HG03565 (cell line): ENCODE measurements at regions not wholly inside any gene's neighbourhood (a gene's known extent, or its start where the extent isn't known, plus 50 kb on each side); places are given as distances from the start of the nearest gene placed in this dataset.
A peak's percentile ranks its signal among the peaks of the same experiment; 100 is the strongest.

Experiments
- ATAC-seq: cut with Tn5 transposase; IDR thresholded peaks from one replicate; pipeline ENCODE4 v1.9.1; 2021; ENCODE audit warnings: mild to moderate bottlenecking, moderate library complexity; ENCODE audit not compliant: unreplicated experiment

DNA sequence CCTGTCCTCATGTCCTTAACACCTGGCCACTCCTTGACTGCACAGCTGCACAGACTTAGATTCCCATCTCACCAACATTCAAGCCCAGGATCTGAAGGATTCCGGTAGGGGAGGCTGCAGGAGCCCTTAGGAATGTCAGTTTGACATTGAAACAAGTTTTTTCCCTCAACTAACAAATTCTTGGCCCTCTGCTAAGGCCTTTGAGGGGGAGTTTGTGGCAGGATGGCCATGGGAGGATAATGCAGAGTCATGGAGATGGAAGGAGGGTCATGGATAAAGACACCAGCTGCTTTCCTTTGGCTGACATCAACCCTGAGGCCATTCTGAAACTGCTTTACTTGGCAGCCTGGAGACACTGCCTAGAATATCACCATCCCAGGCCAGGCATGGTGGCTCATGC, 63.4 kb upstream of the PPP2R5A start:
- ATAC-seq: no peak

GRCh38 chr1:212224102-212224501, 61.1 kb upstream of the PPP2R5A start:
- ATAC-seq: no peak

- no peak for ATAC-seq
These were observed 59.8 kb upstream of the PPP2R5A start for GRCh38 chr1:212225416-212225815.

DNA sequence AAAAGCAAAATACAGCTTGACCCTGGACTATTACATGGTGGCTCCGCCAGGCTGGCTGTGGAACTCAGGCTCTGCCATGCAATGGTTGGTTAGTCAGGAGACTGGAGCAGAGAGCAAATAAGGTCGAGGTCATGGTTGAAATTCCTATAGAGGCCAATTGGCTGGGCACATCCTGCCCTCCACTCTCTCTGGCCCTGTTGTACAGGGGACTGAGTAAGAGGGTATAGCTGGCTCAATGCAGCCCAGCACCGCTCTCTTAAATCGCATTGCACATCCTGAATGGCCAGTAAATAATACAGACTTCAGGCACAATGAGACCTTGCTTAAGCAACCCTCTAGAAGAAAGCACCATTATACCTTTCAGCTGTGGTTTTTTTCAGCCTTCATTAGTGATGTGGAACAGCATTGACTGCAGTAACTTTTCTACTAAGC, 59.3 kb upstream of the PPP2R5A start:
- ATAC-seq: no peak

DNA sequence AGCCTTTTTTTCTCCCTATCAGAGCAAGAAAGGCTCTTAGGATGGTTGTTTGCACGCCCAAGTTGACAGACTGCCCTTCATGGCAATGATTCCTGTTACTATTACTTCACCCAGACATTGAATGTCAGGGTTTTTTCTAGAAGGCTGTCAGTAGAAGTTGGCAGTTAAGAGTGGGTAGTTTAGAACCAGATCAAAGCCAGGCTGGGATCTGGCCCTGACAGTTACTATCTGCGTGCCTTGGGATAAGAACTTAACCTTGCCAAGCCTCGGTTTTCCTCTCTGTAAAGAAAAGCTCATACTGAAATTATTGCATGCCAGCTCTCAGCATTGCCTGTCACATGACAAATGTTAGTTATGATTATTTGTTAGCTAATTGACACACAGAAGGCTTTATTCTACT, 58.7 kb upstream of the PPP2R5A start:
- ATAC-seq: no peak

- no peak for ATAC-seq
These were observed 57.1 kb upstream of the PPP2R5A start for GRCh38 chr1:212228076-212228475.

DNA sequence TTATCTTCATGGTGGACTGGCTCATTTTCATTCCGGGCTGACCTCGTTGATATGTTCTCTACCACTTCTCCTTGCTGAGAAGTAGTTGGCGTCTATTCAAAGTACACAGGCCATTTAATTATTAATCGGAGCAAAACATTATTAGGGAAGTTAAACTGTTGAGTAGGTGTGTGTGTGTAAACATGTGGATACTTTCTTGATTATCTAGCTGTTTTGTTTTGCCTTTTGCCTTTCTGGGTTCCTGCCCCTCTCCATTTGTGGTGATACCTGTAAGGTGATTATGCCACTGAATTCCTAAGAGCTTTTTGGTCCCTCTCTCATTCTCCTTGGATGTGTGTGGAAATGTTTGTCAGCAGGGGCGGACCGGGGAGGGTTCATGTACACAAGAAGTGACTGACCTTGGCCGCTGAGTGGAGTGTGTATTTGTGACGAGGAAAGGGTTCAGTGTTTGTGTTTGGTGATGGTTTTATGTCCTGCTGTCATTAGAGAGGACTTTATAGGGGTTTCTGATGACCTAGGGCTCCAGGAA, 56.6 kb upstream of the PPP2R5A start:
- no peak for ATAC-seq

- ATAC-seq: no peak
These were observed 55.6 kb upstream of the PPP2R5A start for GRCh38 chr1:212229654-212230053.

GRCh38 chr1:212230329-212230728, 54.9 kb upstream of the PPP2R5A start:
- no peak for ATAC-seq

DNA sequence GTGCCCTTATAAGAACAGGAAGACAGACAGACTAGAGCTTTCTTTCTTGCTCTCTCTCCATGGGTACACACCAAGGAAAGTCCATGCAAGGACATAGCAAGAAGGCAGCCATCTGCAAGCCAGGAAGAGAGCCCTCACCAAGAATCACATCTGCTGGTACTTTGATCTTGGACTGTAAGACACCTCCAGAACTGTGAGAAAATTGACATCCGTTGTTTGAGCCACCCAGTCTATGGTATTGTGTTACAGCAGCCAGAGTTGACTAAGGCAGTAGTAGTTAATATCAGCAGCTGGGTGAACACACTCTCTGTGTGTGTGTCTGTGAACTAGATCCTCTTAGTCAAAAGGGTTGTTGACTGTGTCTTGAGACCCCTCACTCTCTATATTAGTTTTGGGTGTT, 53.8 kb upstream of the PPP2R5A start:
- no peak for ATAC-seq

- no peak for ATAC-seq
These were observed 53.1 kb upstream of the PPP2R5A start for GRCh38 chr1:212232090-212232489.

GRCh38 chr1:212233321-212233720, 51.9 kb upstream of the PPP2R5A start:
- no peak for ATAC-seq

- peak; percentile 63 for ATAC-seq
These were observed 50.5 kb upstream of the PPP2R5A start for GRCh38 chr1:212234431-212235395.
